ENCODE measurements at regions not wholly inside any gene's neighbourhood (a gene's known extent, or its start where the extent isn't known, plus 50 kb on each side); places are given as distances from the start of the nearest gene placed in this dataset.

DNA sequence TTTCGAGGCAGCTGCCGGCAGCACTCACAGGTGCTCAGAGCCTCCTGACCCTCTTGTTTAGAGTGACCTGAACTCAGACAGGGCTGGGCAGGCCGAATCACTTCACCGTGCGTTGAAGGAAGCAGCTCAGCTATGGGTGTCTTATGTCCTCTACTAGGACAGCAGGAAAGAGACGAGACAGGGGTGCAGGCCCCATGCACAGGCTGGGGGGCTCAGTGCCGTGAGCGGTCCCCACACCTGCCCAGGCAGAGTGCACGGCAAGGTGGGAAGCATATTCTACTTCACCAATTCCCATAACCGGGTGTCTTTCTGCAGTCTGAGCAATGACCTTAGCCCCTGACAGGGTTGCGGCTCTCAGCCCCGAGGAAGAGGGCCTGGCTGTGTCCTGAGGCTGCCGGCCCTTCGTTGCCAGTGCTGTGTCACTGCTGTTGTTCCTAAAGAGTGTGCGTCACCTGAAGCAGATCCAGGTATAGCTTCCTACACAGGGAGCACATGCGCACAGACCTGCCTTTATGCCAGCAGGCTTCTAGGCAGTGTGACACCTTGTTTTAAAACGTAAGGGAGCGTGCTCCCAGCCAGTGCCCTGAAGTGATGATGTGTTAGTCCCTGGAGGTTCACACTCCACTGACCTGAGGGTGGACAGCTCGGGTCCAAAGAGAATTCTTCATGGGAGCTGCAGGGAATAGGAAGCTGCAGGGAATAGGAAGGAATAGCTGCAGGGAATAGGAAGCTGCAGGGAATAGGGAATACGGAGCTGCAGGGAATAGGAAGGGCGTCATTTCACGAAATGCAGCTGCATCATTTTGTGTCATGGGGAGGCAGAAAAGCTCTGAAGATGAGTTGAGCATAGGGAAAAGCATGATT lies 207.9 kb upstream of the SALL3 start:
- no peak overlapping the region for H3K27ac ChIP-seq (ENCODE audit: low read depth, low read length)
- H3K9ac ChIP-seq (ENCODE audit: low read length in 5 of 5): no peak overlapping the region
- H3K36me3 ChIP-seq (ENCODE audit: control insufficient read depth in 5 of 5, insufficient read depth in 5 of 5, low read length in 5 of 5): no peaks in the 10 kb centered on the region
- no peaks in the 10 kb centered on the region for H3K9me3 ChIP-seq (ENCODE audit: control insufficient read depth in 5 of 5, low read length in 5 of 5)
- no peaks in the 10 kb centered on the region for H3K4me1 ChIP-seq (ENCODE audit: control insufficient read depth in 5 of 5, insufficient read depth in 5 of 5, low read length in 5 of 5)
- peaks cover 13 to 34% (median 19%) of the 10 kb centered on the region in 5 donors for H3K27me3 ChIP-seq (ENCODE audit: control insufficient read depth in 5 of 5, insufficient read depth in 4 of 5, low read length in 5 of 5)
- no peak overlapping the region for H3K4me3 ChIP-seq (ENCODE audit: low read depth in 1 of 5, low read length in 5 of 5)

DNA sequence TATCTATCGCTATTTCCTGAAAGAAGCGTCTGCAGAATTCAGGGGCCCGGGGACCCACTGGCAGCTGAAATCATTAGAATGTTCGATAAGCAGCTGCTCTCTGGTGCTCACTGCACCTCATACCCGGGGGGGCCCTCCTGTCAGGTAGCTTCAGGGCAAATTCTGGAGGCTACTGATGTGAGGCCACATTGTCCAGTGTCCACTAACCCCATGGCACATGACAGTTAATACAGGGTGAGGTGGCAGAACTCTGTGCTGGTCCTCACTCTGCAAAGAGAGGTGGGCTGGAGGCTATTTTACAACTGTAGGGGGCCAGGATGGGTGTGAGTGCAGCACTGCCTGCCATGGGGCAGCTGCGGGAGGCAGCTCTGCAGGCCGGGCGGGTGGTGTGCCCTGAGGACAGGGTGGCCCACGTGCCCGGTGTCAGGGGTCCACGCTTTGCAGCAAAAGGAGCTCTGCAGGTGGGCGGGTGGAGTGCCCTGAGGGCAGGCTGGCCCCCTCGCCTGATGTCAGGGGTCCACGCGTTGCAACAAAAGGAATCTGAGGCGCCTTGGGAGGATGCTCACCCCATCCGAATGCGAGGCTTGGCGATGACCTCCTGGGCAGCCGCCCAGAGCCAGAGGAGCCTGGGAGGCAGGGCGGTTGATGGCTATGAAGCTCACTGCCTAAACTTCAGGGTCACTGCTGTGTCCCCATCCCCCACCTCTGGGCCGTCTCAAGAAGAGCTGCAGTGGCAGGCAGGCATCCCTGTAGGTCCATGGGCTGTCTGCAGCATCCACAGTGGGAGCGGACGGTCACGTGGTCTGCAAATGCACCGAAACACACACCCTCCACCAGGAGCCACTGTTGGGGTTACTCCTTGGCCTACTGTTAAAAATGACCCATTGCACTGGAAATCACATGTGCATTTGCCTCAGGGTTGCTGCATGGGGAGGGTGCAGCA lies 207.0 kb upstream of the SALL3 start:
- no peak overlapping the region for H3K9ac ChIP-seq (ENCODE audit: low read length in 5 of 5)
- H3K27ac ChIP-seq (ENCODE audit: low read depth, low read length): no peak overlapping the region
- no peaks in the 10 kb centered on the region for H3K36me3 ChIP-seq (ENCODE audit: control insufficient read depth in 5 of 5, insufficient read depth in 5 of 5, low read length in 5 of 5)
- H3K9me3 ChIP-seq (ENCODE audit: control insufficient read depth in 5 of 5, low read length in 5 of 5): no peaks in the 10 kb centered on the region
- no peak overlapping the region for H3K4me3 ChIP-seq (ENCODE audit: low read depth in 1 of 5, low read length in 5 of 5)
- H3K4me1 ChIP-seq (ENCODE audit: control insufficient read depth in 5 of 5, insufficient read depth in 5 of 5, low read length in 5 of 5): no peaks in the 10 kb centered on the region
- peaks cover 13 to 25% (median 16%) of the 10 kb centered on the region in 5 donors for H3K27me3 ChIP-seq (ENCODE audit: control insufficient read depth in 5 of 5, insufficient read depth in 4 of 5, low read length in 5 of 5)

DNA sequence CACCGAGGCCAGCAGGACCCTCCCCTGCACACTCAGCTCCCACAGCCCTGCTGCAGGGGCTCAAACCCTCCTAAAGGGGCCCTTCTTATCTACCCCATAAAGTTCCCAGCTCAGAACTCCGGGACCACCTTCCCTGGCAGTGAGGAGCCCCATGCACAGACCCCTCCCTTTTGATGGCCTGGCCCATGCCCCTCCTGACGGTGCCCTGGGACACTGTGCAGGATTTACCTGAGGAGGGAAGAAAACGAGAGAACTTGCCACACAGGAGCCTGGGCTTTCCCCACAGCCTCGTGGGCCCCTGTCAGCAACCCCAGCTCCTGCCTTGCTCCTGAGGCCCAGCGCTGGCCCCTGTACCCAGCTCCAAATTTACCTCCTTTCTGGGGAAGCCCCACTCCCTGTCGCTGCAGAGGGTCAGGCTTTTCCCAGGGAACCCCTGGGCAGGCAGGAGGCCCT lies 206.3 kb upstream of the SALL3 start:
- Histone ChIP-seq H3K9ac (ENCODE audit: low read length in 5 of 5) (no peak overlapping the region), H3K27ac (ENCODE audit: low read depth, low read length) (no peak overlapping the region), H3K4me3 (ENCODE audit: low read depth in 1 of 5, low read length in 5 of 5) (no peak overlapping the region), H3K27me3 (ENCODE audit: control insufficient read depth in 5 of 5, insufficient read depth in 4 of 5, low read length in 5 of 5) (peaks cover 13 to 24% (median 16%) of the 10 kb centered on the region in 5 donors), H3K4me1 (ENCODE audit: control insufficient read depth in 5 of 5, insufficient read depth in 5 of 5, low read length in 5 of 5) (no peaks in the 10 kb centered on the region), H3K36me3 (ENCODE audit: control insufficient read depth in 5 of 5, insufficient read depth in 5 of 5, low read length in 5 of 5) (no peaks in the 10 kb centered on the region), H3K9me3 (ENCODE audit: control insufficient read depth in 5 of 5, low read length in 5 of 5) (no peaks in the 10 kb centered on the region)

DNA sequence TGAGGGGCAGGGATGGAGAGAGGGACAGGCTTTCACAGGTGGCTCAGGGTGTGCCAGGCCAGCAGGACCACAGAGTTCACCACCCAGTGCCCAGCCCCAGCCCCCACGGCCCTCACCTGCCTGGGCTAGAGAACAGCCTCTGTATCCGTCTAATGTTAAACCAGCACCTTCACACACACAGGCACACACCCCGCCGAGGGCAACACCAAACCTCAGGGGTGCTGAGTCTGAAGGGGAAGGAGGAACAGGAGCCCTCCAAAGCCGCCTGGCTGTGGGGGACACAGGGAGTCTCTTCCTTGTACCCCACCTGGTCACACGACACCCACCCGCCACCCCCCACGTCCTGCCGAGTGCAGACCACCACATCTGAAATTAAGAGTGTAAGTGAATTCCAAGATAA lies 205.8 kb upstream of the SALL3 start:
- no peak overlapping the region for H3K4me3 ChIP-seq (ENCODE audit: low read depth in 1 of 5, low read length in 5 of 5)

DNA sequence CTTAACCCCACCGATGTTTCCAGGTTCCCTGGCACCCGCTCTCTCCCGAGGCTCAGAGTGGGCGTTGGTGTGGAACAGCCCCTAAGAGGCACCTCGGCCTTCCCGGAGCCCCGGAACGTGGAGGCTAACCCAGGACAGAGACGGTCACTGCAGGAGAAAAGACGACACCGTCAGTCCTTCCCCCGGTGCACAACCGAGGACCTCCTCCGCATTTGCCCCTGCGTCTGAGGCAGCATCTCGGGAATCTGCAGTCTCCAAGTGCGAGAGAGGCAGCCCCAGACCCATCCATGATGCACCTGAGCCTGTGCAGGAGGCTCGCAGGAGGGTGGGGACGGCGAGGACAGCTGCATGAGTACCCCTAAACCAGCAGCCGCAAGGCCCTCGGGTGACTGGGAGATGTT lies 204.9 kb upstream of the SALL3 start:
- Histone ChIP-seq H3K36me3 (ENCODE audit: control insufficient read depth in 5 of 5, insufficient read depth in 5 of 5, low read length in 5 of 5) (no peaks in the 10 kb centered on the region), H3K4me1 (ENCODE audit: control insufficient read depth in 5 of 5, insufficient read depth in 5 of 5, low read length in 5 of 5) (no peaks in the 10 kb centered on the region), H3K9ac (ENCODE audit: low read length in 5 of 5) (no peak overlapping the region), H3K9me3 (ENCODE audit: control insufficient read depth in 5 of 5, low read length in 5 of 5) (no peaks in the 10 kb centered on the region), H3K27me3 (ENCODE audit: control insufficient read depth in 5 of 5, insufficient read depth in 4 of 5, low read length in 5 of 5) (peaks cover 6 to 19% (median 8%) of the 10 kb centered on the region in 5 donors), H3K4me3 (ENCODE audit: low read depth in 1 of 5, low read length in 5 of 5) (no peak overlapping the region), H3K27ac (ENCODE audit: low read depth, low read length) (no peak overlapping the region)

More for the DNA sequence above, 205.8 kb upstream of the SALL3 start:
- Histone ChIP-seq H3K9me3 (ENCODE audit: control insufficient read depth in 5 of 5, low read length in 5 of 5) (no peaks in the 10 kb centered on the region), H3K36me3 (ENCODE audit: control insufficient read depth in 5 of 5, insufficient read depth in 5 of 5, low read length in 5 of 5) (no peaks in the 10 kb centered on the region), H3K27me3 (ENCODE audit: control insufficient read depth in 5 of 5, insufficient read depth in 4 of 5, low read length in 5 of 5) (peaks cover 11 to 24% (median 12%) of the 10 kb centered on the region in 5 donors), H3K4me1 (ENCODE audit: control insufficient read depth in 5 of 5, insufficient read depth in 5 of 5, low read length in 5 of 5) (no peaks in the 10 kb centered on the region), H3K9ac (ENCODE audit: low read length in 5 of 5) (no peak overlapping the region), H3K27ac (ENCODE audit: low read depth, low read length) (no peak overlapping the region)

DNA sequence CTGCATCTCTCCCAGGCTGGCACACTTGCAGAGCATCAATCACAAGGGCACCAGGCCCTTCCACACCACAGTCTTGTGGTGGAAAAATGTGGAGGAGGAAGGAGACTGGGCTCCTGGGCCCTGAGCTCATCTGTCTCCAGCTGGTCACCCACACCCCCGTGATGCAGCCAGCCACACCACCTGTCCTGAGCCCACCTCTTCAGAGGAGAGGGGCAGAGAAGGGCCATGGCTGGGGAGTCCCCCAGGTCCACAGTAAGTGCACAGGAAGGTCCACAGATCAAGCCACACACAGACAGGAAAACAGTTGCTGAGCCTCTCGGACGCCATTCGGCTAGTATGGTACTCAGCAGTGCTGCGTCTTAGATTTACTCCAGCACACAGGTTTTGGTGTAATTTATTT lies 203.5 kb upstream of the SALL3 start:
- no peak overlapping the region for H3K9ac ChIP-seq (ENCODE audit: low read length in 5 of 5)
- peaks cover 3 to 19% (median 7%) of the 10 kb centered on the region in 5 donors for H3K27me3 ChIP-seq (ENCODE audit: control insufficient read depth in 5 of 5, insufficient read depth in 4 of 5, low read length in 5 of 5)
- no peaks in the 10 kb centered on the region for H3K36me3 ChIP-seq (ENCODE audit: control insufficient read depth in 5 of 5, insufficient read depth in 5 of 5, low read length in 5 of 5)
- no peaks in the 10 kb centered on the region for H3K4me1 ChIP-seq (ENCODE audit: control insufficient read depth in 5 of 5, insufficient read depth in 5 of 5, low read length in 5 of 5)
- H3K27ac ChIP-seq (ENCODE audit: low read depth, low read length): no peak overlapping the region
- H3K4me3 ChIP-seq (ENCODE audit: low read depth in 1 of 5, low read length in 5 of 5): no peak overlapping the region
- H3K9me3 ChIP-seq (ENCODE audit: control insufficient read depth in 5 of 5, low read length in 5 of 5): no peaks in the 10 kb centered on the region

DNA sequence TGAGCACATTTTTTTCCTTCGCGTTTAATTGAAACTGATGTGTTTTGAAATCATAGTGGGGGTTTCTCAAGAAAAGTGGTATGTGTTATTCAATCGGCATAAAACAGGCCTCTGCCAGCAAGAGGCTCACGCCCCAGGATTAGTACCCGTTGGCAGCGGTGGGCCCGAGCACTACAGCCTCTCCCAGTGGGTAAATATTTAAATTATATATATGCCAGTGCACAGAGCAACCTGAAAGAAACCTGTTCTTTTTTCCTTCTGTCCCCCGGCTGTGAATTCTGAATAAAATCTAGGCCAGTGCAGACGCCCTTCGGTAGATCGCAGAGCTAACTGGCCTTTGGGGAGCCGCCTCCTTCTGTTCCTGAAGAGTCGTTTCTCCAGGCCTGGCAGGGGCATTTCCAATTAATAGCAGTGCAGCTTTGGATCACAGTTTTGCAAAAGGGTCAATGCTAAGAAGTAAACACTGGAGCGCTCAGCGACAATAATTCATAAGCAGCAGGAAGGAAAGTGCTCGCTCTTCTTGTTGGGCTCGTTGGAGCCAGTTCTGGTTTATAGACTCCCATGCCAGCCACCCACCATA lies 202.8 kb upstream of the SALL3 start:
- H3K4me1 ChIP-seq (ENCODE audit: control insufficient read depth in 5 of 5, insufficient read depth in 5 of 5, low read length in 5 of 5): no peaks in the 10 kb centered on the region
- no peak overlapping the region for H3K4me3 ChIP-seq (ENCODE audit: low read depth in 1 of 5, low read length in 5 of 5)
- no peak overlapping the region for H3K9ac ChIP-seq (ENCODE audit: low read length in 5 of 5)
- H3K9me3 ChIP-seq (ENCODE audit: control insufficient read depth in 5 of 5, low read length in 5 of 5): no peaks in the 10 kb centered on the region
- H3K27me3 ChIP-seq (ENCODE audit: control insufficient read depth in 5 of 5, insufficient read depth in 4 of 5, low read length in 5 of 5): peaks cover 0 to 19% (median 7%) of the 10 kb centered on the region in 5 donors
- H3K36me3 ChIP-seq (ENCODE audit: control insufficient read depth in 5 of 5, insufficient read depth in 5 of 5, low read length in 5 of 5): no peaks in the 10 kb centered on the region
- H3K27ac ChIP-seq (ENCODE audit: low read depth, low read length): no peak overlapping the region

DNA sequence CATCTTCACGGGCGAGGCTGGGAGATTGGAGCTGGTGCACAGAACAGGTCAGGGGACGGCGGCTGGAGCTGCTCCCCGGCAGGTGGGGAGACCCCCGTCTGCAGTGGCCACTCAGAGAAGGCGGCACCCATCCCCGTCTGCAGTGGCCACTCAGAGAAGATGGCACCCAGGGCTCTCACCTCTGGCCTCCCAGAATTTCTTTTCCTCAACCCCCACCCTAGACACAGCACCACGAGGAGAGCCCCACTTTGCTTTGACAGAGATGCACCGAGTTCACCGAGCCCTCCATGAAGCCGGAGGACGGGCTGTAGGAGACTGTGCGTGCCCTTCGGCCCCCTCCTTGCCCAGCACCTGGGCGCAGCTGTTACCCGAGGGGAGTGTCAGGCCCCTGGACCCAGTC lies 201.6 kb upstream of the SALL3 start:
- H3K27ac ChIP-seq (ENCODE audit: low read depth, low read length): no peak overlapping the region

DNA sequence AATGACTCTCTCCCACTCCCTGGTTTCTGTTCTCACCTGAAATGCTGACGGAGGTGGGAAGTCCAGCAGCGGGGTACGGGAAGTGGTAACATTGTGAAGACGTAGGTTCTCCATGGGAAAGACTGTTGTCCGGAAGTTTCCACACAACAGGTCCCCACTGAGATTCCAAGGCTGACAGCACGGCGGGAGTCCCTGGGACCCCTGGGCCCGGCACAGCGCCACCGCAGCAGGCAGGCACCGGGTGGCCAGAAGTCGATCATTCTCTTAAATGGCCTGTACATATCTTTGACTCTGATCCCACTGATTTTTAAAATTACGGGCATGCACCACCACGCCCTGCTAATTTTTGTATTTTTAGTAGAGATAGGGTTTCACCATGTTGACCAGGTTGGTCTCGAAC lies 201.0 kb upstream of the SALL3 start:
- H3K27ac ChIP-seq (ENCODE audit: low read depth, low read length): no peak overlapping the region
- H3K27me3 ChIP-seq (ENCODE audit: control insufficient read depth in 5 of 5, insufficient read depth in 4 of 5, low read length in 5 of 5): peaks cover 0 to 5% (median 0%) of the 10 kb centered on the region in 5 donors
- no peaks in the 10 kb centered on the region for H3K36me3 ChIP-seq (ENCODE audit: control insufficient read depth in 5 of 5, insufficient read depth in 5 of 5, low read length in 5 of 5)
- no peaks in the 10 kb centered on the region for H3K9me3 ChIP-seq (ENCODE audit: control insufficient read depth in 5 of 5, low read length in 5 of 5)
- no peak overlapping the region for H3K4me3 ChIP-seq (ENCODE audit: low read depth in 1 of 5, low read length in 5 of 5)
- H3K4me1 ChIP-seq (ENCODE audit: control insufficient read depth in 5 of 5, insufficient read depth in 5 of 5, low read length in 5 of 5): no peaks in the 10 kb centered on the region
- H3K9ac ChIP-seq (ENCODE audit: low read length in 5 of 5): no peak overlapping the region

More for the DNA sequence above, 201.6 kb upstream of the SALL3 start:
- Histone ChIP-seq H3K36me3 (ENCODE audit: control insufficient read depth in 5 of 5, insufficient read depth in 5 of 5, low read length in 5 of 5) (no peaks in the 10 kb centered on the region), H3K9me3 (ENCODE audit: control insufficient read depth in 5 of 5, low read length in 5 of 5) (no peaks in the 10 kb centered on the region), H3K4me3 (ENCODE audit: low read depth in 1 of 5, low read length in 5 of 5) (no peak overlapping the region), H3K4me1 (ENCODE audit: control insufficient read depth in 5 of 5, insufficient read depth in 5 of 5, low read length in 5 of 5) (no peaks in the 10 kb centered on the region), H3K9ac (ENCODE audit: low read length in 5 of 5) (no peak overlapping the region), H3K27me3 (ENCODE audit: control insufficient read depth in 5 of 5, insufficient read depth in 4 of 5, low read length in 5 of 5) (peaks cover 0 to 11% (median 2%) of the 10 kb centered on the region in 5 donors)
